ENCODE measurements at regions not wholly inside any gene's neighbourhood (a gene's known extent, or its start where the extent isn't known, plus 50 kb on each side); places are given as distances from the start of the nearest gene placed in this dataset.

DNA sequence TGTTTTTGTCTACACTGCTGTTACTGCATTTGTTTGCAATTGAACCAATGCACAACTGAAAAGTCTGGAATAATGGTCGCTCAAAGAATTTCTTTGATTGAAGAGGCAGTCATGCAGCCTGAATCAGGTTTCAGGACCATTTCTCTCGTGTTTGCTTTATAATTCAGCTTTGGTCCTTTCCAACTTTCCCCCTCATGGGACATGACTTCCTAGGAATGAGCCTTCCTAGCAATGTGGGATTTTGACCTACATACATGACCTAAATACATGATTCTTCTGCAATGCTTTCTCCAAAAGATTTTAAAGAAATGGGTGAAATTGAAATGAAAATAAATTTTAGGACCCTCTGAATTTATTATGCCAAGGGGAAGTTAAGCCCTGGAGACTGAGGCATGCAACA, 197.4 kb downstream of the MREG start:
- Histone ChIP-seq H4K20me1 (ENCODE audit: insufficient read depth, low read length) (no peaks in the 10 kb centered on the region), H3K9me3 (ENCODE audit: low read depth, low read length) (no peaks in the 10 kb centered on the region), H3K27me3 (ENCODE audit: insufficient read depth, low read length) (no peaks in the 10 kb centered on the region), H2AFZ (ENCODE audit: low read length) (no peak overlapping the region), H3K4me1 (ENCODE audit: insufficient read depth, low read length) (peaks cover 11% of the 10 kb centered on the region), H3K79me2 (ENCODE audit: insufficient read depth, low read length) (no peaks in the 10 kb centered on the region), H3K4me3 (ENCODE audit: insufficient read depth, low read length) (no peak overlapping the region), H3K4me2 (ENCODE audit: insufficient read depth, low read length) (no peak overlapping the region), H3K27ac (ENCODE audit: low read depth, low read length) (no peak overlapping the region), H3K36me3 (ENCODE audit: insufficient read depth, low read length) (no peaks in the 10 kb centered on the region)
- no peak for TF ChIP-seq CTCF (IDR thresholded peaks at IDR 0.05; ENCODE audit: extremely low read depth, low read depth, low read length)
- no peak for DNase-seq (ENCODE audit: insufficient read length, low spot score, missing footprints)

DNA sequence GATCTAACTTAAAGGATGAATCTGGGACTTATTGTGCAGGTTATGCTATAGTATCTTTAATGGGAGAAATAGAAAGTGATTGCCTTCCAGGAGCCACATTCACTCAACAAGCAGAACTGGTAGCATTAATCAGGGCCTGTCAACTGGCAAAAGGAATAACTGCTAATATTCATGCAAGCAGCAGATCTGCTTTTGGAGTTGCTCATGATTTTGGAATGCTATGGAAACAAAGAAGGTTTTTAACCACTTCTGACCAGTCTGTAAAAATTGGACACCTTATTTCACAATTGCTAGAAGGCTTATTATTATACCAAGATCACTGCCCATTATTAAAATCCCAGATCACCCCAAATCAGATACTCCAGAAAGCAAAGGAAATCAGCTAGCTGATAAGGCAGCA, 200.4 kb downstream of the MREG start:
- no peaks in the 10 kb centered on the region for H4K20me1 ChIP-seq (ENCODE audit: insufficient read depth, low read length)
- no peaks in the 10 kb centered on the region for H3K79me2 ChIP-seq (ENCODE audit: insufficient read depth, low read length)
- no peak overlapping the region for H3K27ac ChIP-seq (ENCODE audit: low read depth, low read length)
- H3K4me2 ChIP-seq (ENCODE audit: insufficient read depth, low read length) = peak overlapping the region; percentile 18
- peak overlapping the region; percentile 20 for H2AFZ ChIP-seq (ENCODE audit: low read length)
- H3K27me3 ChIP-seq (ENCODE audit: insufficient read depth, low read length) = no peaks in the 10 kb centered on the region
- H3K4me1 ChIP-seq (ENCODE audit: insufficient read depth, low read length) = peaks cover 11% of the 10 kb centered on the region
- H3K9me3 ChIP-seq (ENCODE audit: low read depth, low read length) = no peaks in the 10 kb centered on the region
- no peak for DNase-seq (ENCODE audit: insufficient read length, low spot score, missing footprints)
- no peak overlapping the region for H3K4me3 ChIP-seq (ENCODE audit: insufficient read depth, low read length)
- no peaks in the 10 kb centered on the region for H3K36me3 ChIP-seq (ENCODE audit: insufficient read depth, low read length)
- no peak for TF ChIP-seq CTCF (IDR thresholded peaks at IDR 0.05; ENCODE audit: extremely low read depth, low read depth, low read length)

GRCh38 chr2:215811409-215812345, 201.7 kb downstream of the MREG start:
- Histone ChIP-seq H4K20me1 (ENCODE audit: insufficient read depth, low read length) (no peaks in the 10 kb centered on the region), H3K4me1 (ENCODE audit: insufficient read depth, low read length) (peaks cover 11% of the 10 kb centered on the region), H3K36me3 (ENCODE audit: insufficient read depth, low read length) (no peaks in the 10 kb centered on the region), H3K79me2 (ENCODE audit: insufficient read depth, low read length) (no peaks in the 10 kb centered on the region), H3K4me3 (ENCODE audit: insufficient read depth, low read length) (no peak overlapping the region), H2AFZ (ENCODE audit: low read length) (no peak overlapping the region), H3K27ac (ENCODE audit: low read depth, low read length) (no peak overlapping the region), H3K27me3 (ENCODE audit: insufficient read depth, low read length) (no peaks in the 10 kb centered on the region), H3K9me3 (ENCODE audit: low read depth, low read length) (no peaks in the 10 kb centered on the region), H3K4me2 (ENCODE audit: insufficient read depth, low read length) (no peak overlapping the region)
- DNase-seq (ENCODE audit: insufficient read length, low spot score, missing footprints) = no peak
- TF ChIP-seq CTCF (IDR thresholded peaks at IDR 0.05; ENCODE audit: extremely low read depth, low read depth, low read length) = no peak

GRCh38 chr2:215811003-215811402, 202.3 kb downstream of the MREG start:
- no peaks in the 10 kb centered on the region for H3K36me3 ChIP-seq (ENCODE audit: insufficient read depth, low read length)
- H3K9me3 ChIP-seq (ENCODE audit: low read depth, low read length) = no peaks in the 10 kb centered on the region
- no peak overlapping the region for H3K4me2 ChIP-seq (ENCODE audit: insufficient read depth, low read length)
- peaks cover 11% of the 10 kb centered on the region for H3K4me1 ChIP-seq (ENCODE audit: insufficient read depth, low read length)
- H3K27ac ChIP-seq (ENCODE audit: low read depth, low read length) = no peak overlapping the region
- no peak overlapping the region for H2AFZ ChIP-seq (ENCODE audit: low read length)
- no peaks in the 10 kb centered on the region for H4K20me1 ChIP-seq (ENCODE audit: insufficient read depth, low read length)
- H3K4me3 ChIP-seq (ENCODE audit: insufficient read depth, low read length) = no peak overlapping the region
- no peaks in the 10 kb centered on the region for H3K79me2 ChIP-seq (ENCODE audit: insufficient read depth, low read length)
- no peaks in the 10 kb centered on the region for H3K27me3 ChIP-seq (ENCODE audit: insufficient read depth, low read length)
- DNase-seq (ENCODE audit: insufficient read length, low spot score, missing footprints) = no peak
- TF ChIP-seq CTCF (IDR thresholded peaks at IDR 0.05; ENCODE audit: extremely low read depth, low read depth, low read length) = no peak

All from osteoblast (primary cell).